Neural cell (in vitro differentiated cells): ENCODE measurements at regions not wholly inside any gene's neighbourhood (a gene's known extent, or its start where the extent isn't known, plus 50 kb on each side); places are given as distances from the start of the nearest gene placed in this dataset.

Experiments
- EZH2 ChIP-seq: fragments of 200-600, 300-800 bp; shearing (Covaris generic), sonication (generic); IDR thresholded peaks from 2 replicates; pipeline ENCODE4 v1.6.1; 2014; ENCODE audit warnings: antibody characterized with exemption, low read length, borderline replicate concordance, mild to moderate bottlenecking; ENCODE audit not compliant: insufficient read depth, poor library complexity, severe bottlenecking
- TF ChIP-seq, protein P1 (sequence below): IDR thresholded peaks from 2 replicates; pipeline ENCODE4 v1.6.1; 2012; ENCODE audit warnings: borderline replicate concordance

DNA sequence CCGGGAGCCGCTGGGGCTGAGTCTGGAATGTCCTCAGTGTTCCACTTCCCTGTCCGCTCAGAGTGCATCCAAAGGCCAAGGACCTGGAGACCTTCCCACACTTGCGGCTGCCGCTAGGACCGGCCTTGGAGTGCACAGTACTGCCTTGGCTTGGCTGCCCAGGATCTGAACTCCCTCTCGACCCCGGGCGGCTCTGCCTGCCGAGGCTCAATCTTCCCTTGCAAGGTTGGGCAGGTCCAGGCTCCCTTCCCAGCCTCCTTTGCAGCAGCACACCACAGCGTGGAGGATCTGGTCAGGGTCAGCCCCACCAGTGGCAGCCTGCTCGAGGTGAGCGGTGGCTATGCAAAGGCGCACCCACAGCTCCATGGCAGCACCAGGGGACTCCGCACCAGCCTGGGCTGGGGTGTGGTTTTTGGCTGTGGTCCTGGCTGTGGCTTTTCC lies 69.2 kb downstream of the PLXNA1 start:
- no peak for TF ChIP-seq EZH2
- TF ChIP-seq, protein P1, sequence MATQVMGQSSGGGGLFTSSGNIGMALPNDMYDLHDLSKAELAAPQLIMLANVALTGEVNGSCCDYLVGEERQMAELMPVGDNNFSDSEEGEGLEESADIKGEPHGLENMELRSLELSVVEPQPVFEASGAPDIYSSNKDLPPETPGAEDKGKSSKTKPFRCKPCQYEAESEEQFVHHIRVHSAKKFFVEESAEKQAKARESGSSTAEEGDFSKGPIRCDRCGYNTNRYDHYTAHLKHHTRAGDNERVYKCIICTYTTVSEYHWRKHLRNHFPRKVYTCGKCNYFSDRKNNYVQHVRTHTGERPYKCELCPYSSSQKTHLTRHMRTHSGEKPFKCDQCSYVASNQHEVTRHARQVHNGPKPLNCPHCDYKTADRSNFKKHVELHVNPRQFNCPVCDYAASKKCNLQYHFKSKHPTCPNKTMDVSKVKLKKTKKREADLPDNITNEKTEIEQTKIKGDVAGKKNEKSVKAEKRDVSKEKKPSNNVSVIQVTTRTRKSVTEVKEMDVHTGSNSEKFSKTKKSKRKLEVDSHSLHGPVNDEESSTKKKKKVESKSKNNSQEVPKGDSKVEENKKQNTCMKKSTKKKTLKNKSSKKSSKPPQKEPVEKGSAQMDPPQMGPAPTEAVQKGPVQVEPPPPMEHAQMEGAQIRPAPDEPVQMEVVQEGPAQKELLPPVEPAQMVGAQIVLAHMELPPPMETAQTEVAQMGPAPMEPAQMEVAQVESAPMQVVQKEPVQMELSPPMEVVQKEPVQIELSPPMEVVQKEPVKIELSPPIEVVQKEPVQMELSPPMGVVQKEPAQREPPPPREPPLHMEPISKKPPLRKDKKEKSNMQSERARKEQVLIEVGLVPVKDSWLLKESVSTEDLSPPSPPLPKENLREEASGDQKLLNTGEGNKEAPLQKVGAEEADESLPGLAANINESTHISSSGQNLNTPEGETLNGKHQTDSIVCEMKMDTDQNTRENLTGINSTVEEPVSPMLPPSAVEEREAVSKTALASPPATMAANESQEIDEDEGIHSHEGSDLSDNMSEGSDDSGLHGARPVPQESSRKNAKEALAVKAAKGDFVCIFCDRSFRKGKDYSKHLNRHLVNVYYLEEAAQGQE = no peak
